ENCODE measurements at regions not wholly inside any gene's neighbourhood (a gene's known extent, or its start where the extent isn't known, plus 50 kb on each side); places are given as distances from the start of the nearest gene placed in this dataset.

- DNase-seq, result no peak
Observed at GRCh38 chr16:86368261-86368660, 142.1 kb upstream of the FOXF1 start.

GRCh38 chr16:86370062-86370461 is 140.3 kb upstream of the FOXF1 start:
- no peak for DNase-seq

GRCh38 chr16:86371083-86371803 is 139.1 kb upstream of the FOXF1 start:
- DNase-seq, result no peak

- DNase-seq, result no peak
Observed at GRCh38 chr16:86372193-86372592, 138.1 kb upstream of the FOXF1 start.

GRCh38 chr16:86373276-86373901 is 136.9 kb upstream of the FOXF1 start:
- no peak for DNase-seq

GRCh38 chr16:86374603-86375130 is 135.7 kb upstream of the FOXF1 start:
- DNase-seq, result no peak

- no peak for DNase-seq
Observed at GRCh38 chr16:86375364-86375763, 135.0 kb upstream of the FOXF1 start.

- no peak for DNase-seq
Observed at GRCh38 chr16:86375851-86376250, 134.5 kb upstream of the FOXF1 start.

GRCh38 chr16:86376837-86377236 is 133.5 kb upstream of the FOXF1 start:
- no peak for DNase-seq

GRCh38 chr16:86377251-86378022 is 132.9 kb upstream of the FOXF1 start:
- DNase-seq, result no peak

- no peak for DNase-seq
Observed at GRCh38 chr16:86378128-86378527, 132.2 kb upstream of the FOXF1 start.

GRCh38 chr16:86378831-86379504 is 131.4 kb upstream of the FOXF1 start:
- DNase-seq, result no peak

GRCh38 chr16:86379505-86379846 is 130.9 kb upstream of the FOXF1 start:
- no peak for DNase-seq

GRCh38 chr16:86380030-86380429 is 130.3 kb upstream of the FOXF1 start:
- DNase-seq, result no peak

GRCh38 chr16:86381491-86381890 is 128.8 kb upstream of the FOXF1 start:
- DNase-seq, result no peak

GRCh38 chr16:86382067-86382773 is 128.1 kb upstream of the FOXF1 start:
- DNase-seq, result no peak

- no peak for DNase-seq
Observed at GRCh38 chr16:86382774-86383407, 127.4 kb upstream of the FOXF1 start.

- no peak for DNase-seq
Observed at GRCh38 chr16:86383488-86384262, 126.7 kb upstream of the FOXF1 start.

GRCh38 chr16:86384263-86384649 is 126.1 kb upstream of the FOXF1 start:
- no peak for DNase-seq

- no peak for DNase-seq
Observed at GRCh38 chr16:86384980-86385379, 125.3 kb upstream of the FOXF1 start.
